GDM1 (cell line): ENCODE measurements at regions not wholly inside any gene's neighbourhood (a gene's known extent, or its start where the extent isn't known, plus 50 kb on each side); places are given as distances from the start of the nearest gene placed in this dataset.
"Not testable (repeated sequence)": the region's sequence is repeated elsewhere in the genome, so short reads cannot be mapped to it uniquely, and the experiment has no call there.

Experiments used
- DNase-seq: peaks from one replicate; lab custom pipeline; 2025; lab: John Stamatoyannopoulos, UW

DNA sequence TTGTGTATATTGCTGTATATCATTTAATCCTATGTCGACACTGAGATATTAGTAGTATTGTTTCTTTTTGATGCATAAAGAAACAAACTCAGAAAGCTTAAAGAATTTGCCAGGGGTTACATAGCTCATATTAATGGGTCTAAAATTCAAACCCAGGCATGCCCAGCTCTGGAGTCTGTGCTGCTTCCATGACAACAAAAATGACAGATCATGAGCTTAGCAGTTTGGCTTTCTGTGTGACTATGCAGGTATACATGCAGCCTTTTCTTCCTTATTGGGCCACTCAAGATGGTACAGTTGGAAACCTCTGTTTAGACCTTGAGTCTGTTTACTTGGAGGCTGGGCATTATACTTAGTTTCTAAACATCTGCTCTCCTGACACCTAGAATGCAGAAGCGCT, 220.5 kb upstream of the TENM4 start:
- no peak for DNase-seq

GRCh38 chr11:79648766-79649520, 208.1 kb upstream of the TENM4 start:
- no peak for DNase-seq

DNA sequence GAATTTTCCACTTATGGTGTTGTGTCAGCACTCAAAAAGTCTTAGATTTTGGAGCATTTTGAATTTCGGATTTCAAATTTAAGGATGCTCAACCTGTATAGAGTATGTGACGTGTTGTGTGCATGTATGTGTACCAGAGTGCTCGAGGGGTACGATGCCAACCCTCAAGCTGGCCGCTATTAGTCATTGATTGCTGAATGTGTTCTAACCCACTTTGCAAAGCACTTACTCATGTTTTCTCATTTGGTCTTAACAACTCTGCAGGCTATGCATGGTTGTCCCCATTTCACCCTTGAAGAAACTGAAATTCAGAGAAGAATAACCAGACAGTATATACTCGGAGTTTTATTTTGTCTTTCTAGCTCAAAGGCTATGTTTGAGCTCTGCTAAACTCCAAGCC, 196.4 kb upstream of the TENM4 start:
- no peak for DNase-seq

GRCh38 chr11:79634905-79635304, 194.1 kb upstream of the TENM4 start:
- no peak for DNase-seq

DNA sequence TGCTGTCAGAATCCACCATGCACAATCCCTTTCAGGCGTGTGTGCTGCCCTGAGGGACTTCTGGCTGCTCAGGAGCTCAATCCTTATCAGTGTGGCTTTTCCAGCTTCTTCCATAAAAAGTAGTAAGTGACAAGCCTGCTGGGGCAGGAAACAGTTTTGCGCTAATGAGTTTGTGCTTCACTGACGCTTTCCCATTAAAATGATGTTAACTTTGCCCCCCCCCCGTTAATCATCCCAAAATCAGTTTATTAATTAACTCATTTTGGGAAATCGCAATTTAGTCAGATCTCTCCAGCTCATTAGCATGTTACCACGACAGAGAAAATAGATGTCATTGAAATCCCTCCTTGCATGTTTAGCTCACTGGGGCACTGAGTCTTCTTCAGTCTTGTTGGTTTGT, 186.5 kb upstream of the TENM4 start:
- no peak for DNase-seq

DNA sequence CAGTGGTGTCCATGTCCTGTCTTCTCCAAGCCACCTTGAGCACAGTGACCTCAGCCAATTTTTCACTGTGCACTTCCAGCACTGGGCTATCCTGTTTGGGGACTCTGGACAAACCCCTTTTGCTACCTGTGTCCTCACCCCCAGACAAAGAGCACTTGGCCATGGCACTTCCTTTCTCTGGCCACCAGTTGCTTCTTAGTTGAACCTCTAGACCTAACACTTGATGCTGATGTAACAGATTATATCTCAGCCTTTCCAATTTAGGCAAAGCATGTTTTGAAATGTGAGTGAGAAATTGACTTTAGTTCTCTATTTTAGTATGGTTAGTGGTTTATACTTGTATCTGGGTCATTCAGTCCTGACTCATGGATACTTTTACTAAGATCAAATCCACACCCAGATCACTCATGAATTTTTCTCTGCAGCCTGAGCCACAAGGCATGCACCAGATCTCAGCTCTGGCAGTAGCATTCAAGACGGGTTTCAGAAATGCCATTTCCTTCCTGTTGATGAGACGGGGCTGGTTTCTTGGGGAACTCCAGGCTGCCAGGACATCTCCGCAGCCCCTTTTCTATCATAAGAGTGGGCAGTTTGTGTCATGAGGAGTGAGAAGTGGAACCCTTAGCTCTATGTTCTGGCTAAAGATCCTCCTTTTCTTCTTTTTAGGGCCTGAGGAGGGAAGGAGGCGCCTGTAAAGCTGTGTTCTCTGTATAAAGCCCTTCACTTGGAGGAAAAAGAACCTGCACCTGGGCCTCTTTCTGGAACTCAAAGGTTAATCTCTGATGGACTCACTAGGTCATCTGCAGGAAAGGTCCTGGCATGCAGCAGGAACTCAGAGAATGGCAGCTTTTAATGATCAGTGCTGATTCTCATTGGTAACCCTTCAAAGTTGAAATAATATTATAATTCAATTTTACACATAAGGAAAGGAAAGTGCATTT, 185.6 kb upstream of the TENM4 start:
- DNase-seq = no peak

- DNase-seq = no peak
Observed at GRCh38 chr11:79623375-79623774, 182.5 kb upstream of the TENM4 start.

DNA sequence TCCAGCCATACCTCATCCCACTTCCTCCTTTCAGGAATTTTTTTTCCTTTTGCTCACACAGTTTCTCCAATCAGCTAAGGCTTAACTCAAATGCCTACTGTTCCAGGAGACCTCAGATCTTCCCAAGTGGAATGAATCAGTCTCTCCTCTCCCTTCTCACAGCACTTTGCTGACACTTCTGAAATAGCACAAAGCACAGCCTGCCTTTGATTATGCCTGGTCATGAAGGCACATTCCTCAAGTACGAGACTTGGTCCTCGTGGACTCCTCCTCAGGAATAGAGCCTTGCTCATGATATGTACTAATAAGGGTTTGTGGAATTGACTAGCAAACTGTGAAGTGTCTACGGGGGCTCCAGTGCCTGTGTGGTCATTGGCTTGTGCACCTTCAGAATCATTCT, 176.7 kb upstream of the TENM4 start:
- DNase-seq = no peak

DNA sequence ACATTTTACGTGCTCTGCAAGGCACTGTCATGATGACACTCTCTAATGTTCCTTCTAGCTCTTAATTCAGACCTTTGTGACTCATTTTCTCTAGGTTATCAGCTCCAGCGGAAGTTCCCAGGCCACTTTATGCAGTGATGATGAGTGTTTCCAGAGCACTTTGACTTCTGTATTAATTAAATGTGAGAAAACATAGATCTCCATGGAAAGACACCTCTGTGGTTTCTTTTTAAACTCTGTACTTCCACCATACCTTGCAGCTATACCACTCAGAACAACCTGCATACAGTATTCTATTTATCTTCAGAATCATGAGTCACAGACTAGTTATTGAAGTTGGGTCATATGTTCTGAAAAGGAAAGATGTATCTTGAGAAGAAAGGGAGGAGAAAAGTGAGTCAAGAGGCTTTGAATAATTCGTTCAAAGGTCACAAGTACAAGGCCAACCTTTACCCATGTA, 175.6 kb upstream of the TENM4 start:
- no peak for DNase-seq

DNA sequence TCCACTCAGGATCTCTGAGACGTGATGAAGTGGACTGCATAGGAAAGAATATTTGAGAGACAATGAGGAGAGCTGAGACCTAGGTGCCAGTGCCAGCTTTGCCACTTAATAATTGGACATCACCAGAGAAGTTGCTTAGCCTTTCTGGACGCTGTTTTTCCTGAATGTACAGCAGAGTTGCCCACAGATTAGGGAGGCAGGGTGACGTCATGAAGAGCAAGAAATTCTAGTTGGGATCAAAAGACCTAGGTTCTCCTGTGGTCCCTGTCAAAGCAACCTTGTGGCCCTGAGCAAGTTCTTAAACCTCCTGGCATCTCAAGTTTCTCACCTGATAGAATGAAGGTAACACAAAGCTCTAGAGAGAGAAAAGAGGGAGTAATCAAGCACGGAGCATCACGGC, 174.6 kb upstream of the TENM4 start:
- DNase-seq = no peak

GRCh38 chr11:79610678-79611077, 169.8 kb upstream of the TENM4 start:
- no peak for DNase-seq

GRCh38 chr11:79610139-79610538, 169.3 kb upstream of the TENM4 start:
- no peak for DNase-seq

GRCh38 chr11:79609511-79609910, 168.7 kb upstream of the TENM4 start:
- DNase-seq = no peak

- not testable (repeated sequence) for DNase-seq
Observed at GRCh38 chr11:79606461-79606860, 165.6 kb upstream of the TENM4 start.

GRCh38 chr11:79600711-79601110, 159.9 kb upstream of the TENM4 start:
- no peak for DNase-seq

GRCh38 chr11:79594834-79595233, 154.0 kb upstream of the TENM4 start:
- no peak for DNase-seq

DNA sequence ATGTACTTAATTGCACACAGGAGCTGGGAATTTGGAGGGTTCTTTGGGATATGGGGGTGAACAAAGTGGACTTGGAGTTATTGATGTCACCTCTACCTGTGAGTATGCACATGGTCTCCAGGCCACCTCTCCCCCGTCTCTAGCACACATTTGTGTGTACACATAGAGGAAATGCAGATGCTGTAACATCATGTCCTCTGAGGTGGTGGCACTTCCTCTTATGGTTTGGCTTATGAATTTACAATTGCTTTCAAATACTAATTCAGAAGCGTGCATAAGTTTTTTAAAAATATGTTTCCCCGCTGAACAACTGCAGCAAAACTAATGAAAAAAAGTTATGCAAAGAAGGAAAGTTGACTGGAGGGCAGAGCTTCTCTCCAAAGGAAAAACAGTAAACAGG, 152.0 kb upstream of the TENM4 start:
- DNase-seq = no peak

GRCh38 chr11:79592406-79592805, 151.6 kb upstream of the TENM4 start:
- DNase-seq = no peak

DNA sequence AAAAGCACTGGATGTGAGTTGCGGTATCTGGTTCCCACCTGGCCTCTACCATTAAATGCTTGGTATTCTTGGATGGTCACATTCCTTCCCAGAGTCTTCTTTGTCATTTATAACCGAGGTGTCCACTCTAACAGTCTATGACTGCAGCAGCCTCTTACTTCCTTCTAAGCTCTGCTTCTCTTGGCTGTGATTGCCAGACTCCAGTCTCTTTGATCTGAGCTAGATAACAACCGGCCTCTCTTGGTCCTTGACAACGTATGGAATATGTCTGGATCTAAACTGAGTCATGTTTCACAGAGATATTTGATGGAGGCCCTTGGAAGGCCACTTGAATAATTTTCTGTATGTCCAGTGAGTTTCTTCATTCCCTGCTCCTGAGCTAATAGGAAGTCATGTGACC, 141.6 kb upstream of the TENM4 start:
- no peak for DNase-seq

GRCh38 chr11:79579063-79579462, 138.2 kb upstream of the TENM4 start:
- no peak for DNase-seq

DNA sequence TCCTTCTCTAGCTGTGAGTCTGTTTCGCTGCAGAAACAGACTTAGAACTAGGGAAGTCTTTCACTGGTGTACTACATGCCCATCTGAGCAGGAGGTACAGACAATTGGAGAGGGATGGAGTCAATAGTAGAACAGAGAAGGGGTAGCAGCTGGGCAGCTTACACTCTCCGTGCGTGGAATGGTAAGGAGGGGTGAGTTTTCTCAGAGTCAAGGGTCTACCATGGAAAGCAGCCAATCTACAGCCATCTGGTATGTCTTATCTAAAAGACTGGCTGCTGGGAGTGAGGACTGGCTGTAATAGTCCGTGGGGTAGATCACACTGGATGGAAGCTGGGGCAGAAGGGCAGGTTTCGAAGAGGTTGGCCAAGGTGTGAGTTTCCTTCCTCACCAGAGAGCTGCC, 137.3 kb upstream of the TENM4 start:
- no peak for DNase-seq

DNA sequence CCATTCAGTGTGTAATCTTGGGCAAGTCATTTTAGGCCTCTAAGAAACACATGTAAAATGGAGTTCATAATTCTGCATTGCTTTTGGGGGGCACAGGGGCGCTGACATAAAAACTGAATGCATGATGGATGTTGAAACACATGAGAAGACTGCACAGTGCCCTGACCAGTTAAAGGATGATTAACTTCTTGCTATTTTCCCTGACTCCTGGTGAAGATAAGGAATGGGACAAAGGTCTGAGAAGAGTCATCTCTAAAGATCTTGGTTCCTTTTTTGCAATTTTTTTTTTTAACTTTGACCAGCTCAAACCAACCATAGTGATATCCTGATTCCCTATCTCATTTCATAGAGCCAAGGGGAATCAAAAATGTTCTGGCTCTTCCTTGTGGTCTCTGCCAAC, 134.9 kb upstream of the TENM4 start:
- DNase-seq = no peak

DNA sequence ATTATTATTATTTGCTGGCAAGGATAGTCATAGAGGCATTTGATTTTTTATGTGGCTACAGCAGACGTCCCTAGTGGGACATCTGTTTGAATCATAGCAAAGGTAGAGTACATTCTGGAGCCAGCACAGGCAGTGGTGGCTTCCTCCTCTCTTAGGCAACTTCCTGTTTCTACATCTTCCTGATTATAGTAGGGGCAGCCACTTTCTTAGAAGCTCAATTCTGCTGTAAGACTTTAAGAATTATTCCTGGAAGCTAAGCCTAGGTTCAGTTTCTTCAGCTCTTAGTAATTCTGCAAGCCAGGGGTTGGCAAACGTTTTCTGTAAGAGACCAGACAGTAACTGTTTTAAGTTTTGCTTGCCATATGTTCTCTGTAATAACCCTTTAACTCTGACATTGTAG, 129.3 kb upstream of the TENM4 start:
- DNase-seq = no peak
